Keratinocyte (primary cell): ENCODE measurements at regions not wholly inside any gene's neighbourhood (a gene's known extent, or its start where the extent isn't known, plus 50 kb on each side); places are given as distances from the start of the nearest gene placed in this dataset.

Experiments
- DNase-seq: peaks from one replicate; pipeline ENCODE4 v3.0.0-alpha.2; 2011; ENCODE audit warnings: low read depth, missing footprints, low spot score
- FAIRE-seq: peaks from 2 replicates; lab custom pipeline; 2011; peaks lifted over from hg19 to GRCh38; lab: Jason Lieb, UNC
- H2AFZ ChIP-seq: 2 replicates; pipeline ENCODE4 v1.6.0; 2012; ENCODE audit warnings: low read length, control low read depth, inconsistent platforms; ENCODE audit not compliant: control insufficient read depth
- H3K27ac ChIP-seq: 2 replicates; pipeline ENCODE4 v1.5.1; 2011; ENCODE audit warnings: low read length; ENCODE audit not compliant: control insufficient read depth, insufficient read depth
- H3K27me3 ChIP-seq: 3 replicates; pipeline ENCODE4 v1.6.0; 2011; ENCODE audit warnings: low read length; ENCODE audit not compliant: control insufficient read depth, insufficient read depth; ENCODE audit errors: extremely low read depth
- H3K36me3 ChIP-seq, 2 experiments: 2 replicates in 1 of 2; 3 replicates in 1 of 2; pipeline ENCODE4 v1.5.1; 2011; ENCODE audit warnings: low read length in 2 of 2, mild to moderate bottlenecking in 1 of 2; ENCODE audit not compliant: control insufficient read depth in 2 of 2, insufficient read depth in 2 of 2; ENCODE audit errors: extremely low read depth in 1 of 2
- H3K4me1 ChIP-seq: 3 replicates; pipeline ENCODE4 v1.5.1; 2011; ENCODE audit warnings: low read length; ENCODE audit not compliant: control insufficient read depth, insufficient read depth; ENCODE audit errors: extremely low read depth
- H3K4me2 ChIP-seq: 3 replicates; pipeline ENCODE4 v1.6.0; 2011; ENCODE audit warnings: low read depth, low read length; ENCODE audit not compliant: control insufficient read depth, insufficient read depth; ENCODE audit errors: extremely low read depth
- H3K4me3 ChIP-seq, 3 experiments: fragments of 200-600 bp in 1 of 3; sonication (generic) in 1 of 3; 2 replicates in 2 of 3; 3 replicates in 1 of 3; pipeline ENCODE4 v1.5.1; 2011 to 2016; ENCODE audit warnings: low read length in 3 of 3, mild to moderate bottlenecking in 3 of 3, control low read depth in 2 of 3, inconsistent platforms in 1 of 3, low read depth in 1 of 3, mixed read lengths in 1 of 3, mixed run types in 1 of 3, moderate library complexity in 1 of 3; ENCODE audit not compliant: control insufficient read depth in 2 of 3, insufficient read depth in 2 of 3; ENCODE audit errors: extremely low read depth in 1 of 3
- H3K79me2 ChIP-seq: 2 replicates; pipeline ENCODE4 v1.6.0; 2012; ENCODE audit warnings: low read length; ENCODE audit not compliant: control insufficient read depth, insufficient read depth
- H3K9ac ChIP-seq: 3 replicates; pipeline ENCODE4 v1.6.0; 2011; ENCODE audit warnings: low read length; ENCODE audit not compliant: control insufficient read depth, insufficient read depth; ENCODE audit errors: extremely low read depth
- H3K9me1 ChIP-seq: 3 replicates; pipeline ENCODE4 v1.6.0; 2011; ENCODE audit warnings: low read length; ENCODE audit not compliant: control insufficient read depth, insufficient read depth; ENCODE audit errors: extremely low read depth
- H3K9me3 ChIP-seq: 2 replicates; pipeline ENCODE4 v1.5.1; 2012; ENCODE audit warnings: low read depth, low read length; ENCODE audit not compliant: control insufficient read depth
- H4K20me1 ChIP-seq: 3 replicates; pipeline ENCODE4 v1.6.0; 2011; ENCODE audit warnings: low read length; ENCODE audit not compliant: control insufficient read depth, insufficient read depth; ENCODE audit errors: extremely low read depth
- CTCF ChIP-seq, 3 experiments: IDR thresholded peaks in 1 of 3; conservative IDR thresholded peaks in 1 of 3; optimal IDR thresholded peaks in 1 of 3; 2 replicates in 2 of 3; 3 replicates in 1 of 3; pipeline versions ENCODE3 to v1.5.1; 2011; ENCODE audit warnings: low read length in 3 of 3, mild to moderate bottlenecking in 3 of 3, moderate library complexity in 2 of 3, control low read depth in 1 of 3, inconsistent platforms in 1 of 3; ENCODE audit not compliant: insufficient read depth in 2 of 3; ENCODE audit errors: extremely low read depth in 1 of 3
- EZH2 ChIP-seq: IDR thresholded peaks from one replicate; pipeline ENCODE4 v1.6.1; 2012; ENCODE audit warnings: inconsistent platforms, mild to moderate bottlenecking, low read length, moderate library complexity
- dilution Hi-C: fragments of 300-500 bp; cut with MboI; formaldehyde crosslinking; loops from one replicate; pipeline ENCODE4 v1.7.0; 2020; ENCODE audit warnings: low sequenced_read_pairs; ENCODE audit not compliant: extremely low pct_ligation_motif_present

GRCh38 chr6:43936476-43936875 lies 166.5 kb downstream of the VEGFA start:
- FAIRE-seq: no peak
- H3K4me2 ChIP-seq: no peak overlapping the region

GRCh38 chr6:43935921-43936439 lies 166.0 kb downstream of the VEGFA start:
- dilution Hi-C loops: no loop called here
- no peak overlapping the region for H3K4me2 ChIP-seq
- no peak overlapping the region for H3K9ac ChIP-seq
- no peaks in the 10 kb centered on the region for H3K36me3 ChIP-seq
- H2AFZ ChIP-seq: no peak overlapping the region
- no peaks in the 10 kb centered on the region for H3K9me3 ChIP-seq
- no peaks in the 10 kb centered on the region for H3K9me1 ChIP-seq
- H3K27ac ChIP-seq: no peak overlapping the region
- H3K4me1 ChIP-seq: no peaks in the 10 kb centered on the region
- TF ChIP-seq EZH2 (no peak), CTCF (optimal IDR thresholded peaks at IDR 0.05 in 1 of 3, IDR thresholded peaks at IDR 0.05 in 1 of 3, conservative IDR thresholded peaks at IDR 0.05 in 1 of 3; ENCODE audit: extremely low read depth in 1 of 3, insufficient read depth in 2 of 3, low read length in 3 of 3) (no peak)
- H3K27me3 ChIP-seq: peaks cover 2% of the 10 kb centered on the region
- no peak overlapping the region for H3K4me3 ChIP-seq
- no peaks in the 10 kb centered on the region for H4K20me1 ChIP-seq
- FAIRE-seq (no peak), DNase-seq (no peak)
- no peaks in the 10 kb centered on the region for H3K79me2 ChIP-seq

More at GRCh38 chr6:43936476-43936875, 166.5 kb downstream of the VEGFA start:
- H3K9me3 ChIP-seq: no peaks in the 10 kb centered on the region
- peaks cover 2% of the 10 kb centered on the region for H3K27me3 ChIP-seq
- H3K9ac ChIP-seq: no peak overlapping the region
- H3K9me1 ChIP-seq: no peaks in the 10 kb centered on the region
- no peaks in the 10 kb centered on the region for H3K4me1 ChIP-seq
- TF ChIP-seq CTCF (optimal IDR thresholded peaks at IDR 0.05 in 1 of 3, IDR thresholded peaks at IDR 0.05 in 1 of 3, conservative IDR thresholded peaks at IDR 0.05 in 1 of 3; ENCODE audit: extremely low read depth in 1 of 3, insufficient read depth in 2 of 3, low read length in 3 of 3): no peak
- no peak for TF ChIP-seq EZH2
- no peaks in the 10 kb centered on the region for H4K20me1 ChIP-seq
- H2AFZ ChIP-seq: no peak overlapping the region
- no peaks in the 10 kb centered on the region for H3K79me2 ChIP-seq
- H3K4me3 ChIP-seq: no peak overlapping the region
- DNase-seq: no peak
- dilution Hi-C loops: no loop called here
- no peak overlapping the region for H3K27ac ChIP-seq
- H3K36me3 ChIP-seq: no peaks in the 10 kb centered on the region
